GM18526 (cell line): ENCODE measurements at regions not wholly inside any gene's neighbourhood (a gene's known extent, or its start where the extent isn't known, plus 50 kb on each side); places are given as distances from the start of the nearest gene placed in this dataset.

Experiments
- POLR2A ChIP-seq: IDR thresholded peaks from 3 replicates; pipeline ENCODE4 v1.6.1; 2011; ENCODE audit not compliant: insufficient read length; ENCODE audit errors: extremely low read depth

- TF ChIP-seq POLR2A: no peak
These were observed 74.1 kb upstream of the JUN start for GRCh38 chr1:58857680-58858673.

- no peak for TF ChIP-seq POLR2A
These were observed 76.1 kb upstream of the JUN start for GRCh38 chr1:58859769-58860485.

GRCh38 chr1:58861076-58861475 lies 77.2 kb upstream of the JUN start:
- TF ChIP-seq POLR2A: no peak

GRCh38 chr1:58861506-58861905 lies 77.7 kb upstream of the JUN start:
- no peak for TF ChIP-seq POLR2A

- no peak for TF ChIP-seq POLR2A
These were observed 79.0 kb upstream of the JUN start for GRCh38 chr1:58862728-58863385.

- no peak for TF ChIP-seq POLR2A
These were observed 80.8 kb upstream of the JUN start for GRCh38 chr1:58864654-58865053.

- TF ChIP-seq POLR2A: no peak
These were observed 82.7 kb upstream of the JUN start for GRCh38 chr1:58866578-58866977.

- no peak for TF ChIP-seq POLR2A
These were observed 85.9 kb upstream of the JUN start for GRCh38 chr1:58869638-58870297.

GRCh38 chr1:58870298-58870676 lies 86.4 kb upstream of the JUN start:
- no peak for TF ChIP-seq POLR2A

- no peak for TF ChIP-seq POLR2A
These were observed 90.5 kb upstream of the JUN start for GRCh38 chr1:58874342-58874741.

GRCh38 chr1:58874757-58875755 lies 91.2 kb upstream of the JUN start:
- TF ChIP-seq POLR2A: no peak

- TF ChIP-seq POLR2A: no peak
These were observed 95.6 kb upstream of the JUN start for GRCh38 chr1:58879464-58879863.

- TF ChIP-seq POLR2A: no peak
These were observed 96.7 kb upstream of the JUN start for GRCh38 chr1:58880592-58880991.

- no peak for TF ChIP-seq POLR2A
These were observed 97.7 kb upstream of the JUN start for GRCh38 chr1:58881471-58881994.

- TF ChIP-seq POLR2A: no peak
These were observed 98.6 kb upstream of the JUN start for GRCh38 chr1:58882322-58882948.
